ENCODE measurements at regions not wholly inside any gene's neighbourhood (a gene's known extent, or its start where the extent isn't known, plus 50 kb on each side); places are given as distances from the start of the nearest gene placed in this dataset.
A peak's percentile ranks its signal among the peaks of the same experiment; 100 is the strongest.

DNA sequence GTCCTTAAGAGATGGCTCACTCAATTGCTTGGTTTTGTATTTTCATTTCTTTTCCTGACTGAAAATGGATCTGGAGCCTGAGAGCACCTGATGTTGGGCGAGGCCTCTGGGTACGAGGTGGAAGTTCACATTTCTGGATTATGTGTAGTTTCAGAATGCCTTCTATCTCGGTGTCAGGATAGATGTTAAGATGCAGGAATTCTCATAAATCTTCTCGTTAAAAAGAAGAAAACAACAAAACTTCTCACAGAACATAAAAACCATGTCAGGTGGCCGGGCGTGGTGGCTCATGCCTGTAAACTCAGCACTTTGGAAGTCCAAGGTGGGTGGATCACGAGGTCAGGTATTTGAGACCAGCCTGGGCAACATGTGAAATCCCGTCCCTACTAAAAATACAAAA, 101.8 kb downstream of the RHOU start:
- intact Hi-C loops (cut with DNase I): no loop called here
- H3K9me3 ChIP-seq: no peaks in the 10 kb centered on the region

GRCh38 chr1:228837817-228838716, 102.8 kb downstream of the RHOU start:
- Histone ChIP-seq H3K36me3 (ENCODE audit: insufficient read depth in 1 of 2, low read depth in 1 of 2) (no peaks in the 10 kb centered on the region), H3K27ac (no peak overlapping the region), H3K4me3 (no peak overlapping the region), H3K9me3 (no peaks in the 10 kb centered on the region), H3K27me3 (ENCODE audit: insufficient read depth in 3 of 3, low read length in 2 of 3) (peaks cover 0 to 4% (median 0%) of the 10 kb centered on the region in 3 donors), H3K4me1 (no peaks in the 10 kb centered on the region)
- TF ChIP-seq, protein P1, sequence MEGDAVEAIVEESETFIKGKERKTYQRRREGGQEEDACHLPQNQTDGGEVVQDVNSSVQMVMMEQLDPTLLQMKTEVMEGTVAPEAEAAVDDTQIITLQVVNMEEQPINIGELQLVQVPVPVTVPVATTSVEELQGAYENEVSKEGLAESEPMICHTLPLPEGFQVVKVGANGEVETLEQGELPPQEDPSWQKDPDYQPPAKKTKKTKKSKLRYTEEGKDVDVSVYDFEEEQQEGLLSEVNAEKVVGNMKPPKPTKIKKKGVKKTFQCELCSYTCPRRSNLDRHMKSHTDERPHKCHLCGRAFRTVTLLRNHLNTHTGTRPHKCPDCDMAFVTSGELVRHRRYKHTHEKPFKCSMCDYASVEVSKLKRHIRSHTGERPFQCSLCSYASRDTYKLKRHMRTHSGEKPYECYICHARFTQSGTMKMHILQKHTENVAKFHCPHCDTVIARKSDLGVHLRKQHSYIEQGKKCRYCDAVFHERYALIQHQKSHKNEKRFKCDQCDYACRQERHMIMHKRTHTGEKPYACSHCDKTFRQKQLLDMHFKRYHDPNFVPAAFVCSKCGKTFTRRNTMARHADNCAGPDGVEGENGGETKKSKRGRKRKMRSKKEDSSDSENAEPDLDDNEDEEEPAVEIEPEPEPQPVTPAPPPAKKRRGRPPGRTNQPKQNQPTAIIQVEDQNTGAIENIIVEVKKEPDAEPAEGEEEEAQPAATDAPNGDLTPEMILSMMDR (IDR thresholded peaks at IDR 0.05): no peak
- peak; percentile 9 to 73 (median 42) for ATAC-seq
- peak in 1 of 2 donors; percentile 34 for DNase-seq
- intact Hi-C loops (cut with DNase I): no loop called here
- WGBS, 3 donors: 58 to 67% (median 63%) methylated on average over 11 of the region's 11 CpGs

More for the DNA sequence above, 101.8 kb downstream of the RHOU start:
- 96 to 97% (median 96%) methylated on average over 8 of the region's 8 CpGs for WGBS, 3 donors
- Histone ChIP-seq H3K27ac (no peak overlapping the region), H3K4me1 (no peaks in the 10 kb centered on the region), H3K27me3 (ENCODE audit: insufficient read depth in 3 of 3, low read length in 2 of 3) (peaks cover 0 to 4% (median 0%) of the 10 kb centered on the region in 3 donors), H3K4me3 (no peak overlapping the region), H3K36me3 (ENCODE audit: insufficient read depth in 1 of 2, low read depth in 1 of 2) (no peaks in the 10 kb centered on the region)
- TF ChIP-seq, protein P1 (IDR thresholded peaks at IDR 0.05): no peak
- DNase-seq (no peak), ATAC-seq (no peak)

- Histone ChIP-seq H3K9me3 (no peaks in the 10 kb centered on the region), H3K27ac (no peak overlapping the region), H3K36me3 (ENCODE audit: insufficient read depth in 1 of 2, low read depth in 1 of 2) (no peaks in the 10 kb centered on the region), H3K4me3 (no peak overlapping the region), H3K4me1 (no peaks in the 10 kb centered on the region), H3K27me3 (ENCODE audit: insufficient read depth in 3 of 3, low read length in 2 of 3) (peaks cover 0 to 4% (median 0%) of the 10 kb centered on the region in 3 donors)
- 91 to 96% (median 93%) methylated on average over 8 of the region's 8 CpGs for WGBS, 3 donors
- TF ChIP-seq, protein P1 (IDR thresholded peaks at IDR 0.05): no peak
- DNase-seq: no peak
- intact Hi-C loops (cut with DNase I): no loop called here
- ATAC-seq: no peak
Observed at GRCh38 chr1:228838717-228839500, 103.6 kb downstream of the RHOU start.

- no peak overlapping the region for H3K27ac ChIP-seq
- no peaks in the 10 kb centered on the region for H3K9me3 ChIP-seq
- H3K36me3 ChIP-seq (ENCODE audit: insufficient read depth in 1 of 2, low read depth in 1 of 2): no peaks in the 10 kb centered on the region
- DNase-seq (no peak), ATAC-seq (no peak)
- no peak overlapping the region for H3K4me3 ChIP-seq
- 84 to 94% (median 94%) methylated on average over 6 of the region's 6 CpGs for WGBS, 3 donors
- H3K4me1 ChIP-seq: no peaks in the 10 kb centered on the region
- TF ChIP-seq, protein P1 (IDR thresholded peaks at IDR 0.05): no peak
- H3K27me3 ChIP-seq (ENCODE audit: insufficient read depth in 3 of 3, low read length in 2 of 3): peaks cover 0 to 4% (median 0%) of the 10 kb centered on the region in 3 donors
- intact Hi-C loops (cut with DNase I): no loop called here
Observed at GRCh38 chr1:228839656-228840055, 104.4 kb downstream of the RHOU start.

Measured in psoas muscle (tissue), 7 donors.